ENCODE measurements at regions not wholly inside any gene's neighbourhood (a gene's known extent, or its start where the extent isn't known, plus 50 kb on each side); places are given as distances from the start of the nearest gene placed in this dataset.

- Histone ChIP-seq H3K27ac (peak overlapping the region; percentile 56 to 89 (median 69)), H3K4me1 (peaks cover 25 to 34% of the 10 kb centered on the region in 2 donors), H3K36me3 (no peaks in the 10 kb centered on the region), H3K27me3 (no peaks in the 10 kb centered on the region), H3K9me3 (no peaks in the 10 kb centered on the region), H3K4me3 (replicated peaks in 1 of 3) (peak overlapping the region in 1 of 3 donors; percentile 18)
- WGBS, 2 donors: 29 to 34% methylated on average over 15 of the region's 15 CpGs
- peak in 1 of 2 donors; percentile 42 for TF ChIP-seq POLR2A (IDR thresholded peaks at IDR 0.05)
- TF ChIP-seq, protein P1, sequence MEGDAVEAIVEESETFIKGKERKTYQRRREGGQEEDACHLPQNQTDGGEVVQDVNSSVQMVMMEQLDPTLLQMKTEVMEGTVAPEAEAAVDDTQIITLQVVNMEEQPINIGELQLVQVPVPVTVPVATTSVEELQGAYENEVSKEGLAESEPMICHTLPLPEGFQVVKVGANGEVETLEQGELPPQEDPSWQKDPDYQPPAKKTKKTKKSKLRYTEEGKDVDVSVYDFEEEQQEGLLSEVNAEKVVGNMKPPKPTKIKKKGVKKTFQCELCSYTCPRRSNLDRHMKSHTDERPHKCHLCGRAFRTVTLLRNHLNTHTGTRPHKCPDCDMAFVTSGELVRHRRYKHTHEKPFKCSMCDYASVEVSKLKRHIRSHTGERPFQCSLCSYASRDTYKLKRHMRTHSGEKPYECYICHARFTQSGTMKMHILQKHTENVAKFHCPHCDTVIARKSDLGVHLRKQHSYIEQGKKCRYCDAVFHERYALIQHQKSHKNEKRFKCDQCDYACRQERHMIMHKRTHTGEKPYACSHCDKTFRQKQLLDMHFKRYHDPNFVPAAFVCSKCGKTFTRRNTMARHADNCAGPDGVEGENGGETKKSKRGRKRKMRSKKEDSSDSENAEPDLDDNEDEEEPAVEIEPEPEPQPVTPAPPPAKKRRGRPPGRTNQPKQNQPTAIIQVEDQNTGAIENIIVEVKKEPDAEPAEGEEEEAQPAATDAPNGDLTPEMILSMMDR (IDR thresholded peaks at IDR 0.05): peak in 1 of 6 experiments; percentile 10
- DNase-seq: peak; percentile 53 to 62
- intact Hi-C loops (cut with DNase I): no loop called here
Measured at GRCh38 chr21:16279731-16280581, 550.2 kb downstream of the USP25 start.

DNA sequence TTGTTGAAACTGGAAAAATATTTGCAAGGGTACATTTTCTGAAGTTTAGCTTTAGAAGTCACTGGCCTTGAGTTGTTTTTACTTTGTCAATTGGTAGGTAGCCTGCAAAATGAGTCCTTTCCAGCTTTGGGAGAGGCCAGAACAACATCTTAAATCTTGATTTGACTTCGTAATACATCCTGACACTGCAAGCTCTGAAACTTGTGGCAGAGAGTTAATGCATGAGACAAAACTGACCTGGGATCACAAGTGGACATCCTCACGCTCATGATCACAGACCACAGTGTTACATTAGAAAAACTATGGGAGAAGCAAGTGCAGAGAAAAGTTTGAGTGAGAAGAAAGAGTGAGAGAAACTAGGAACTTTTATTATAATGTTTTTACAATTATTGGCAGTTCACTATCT is 550.9 kb downstream of the USP25 start:
- 29 to 45% methylated on average over 2 of the region's 2 CpGs for WGBS, 2 donors

GRCh38 chr21:16283516-16283915 is 553.7 kb downstream of the USP25 start:
- H3K27ac ChIP-seq: peak overlapping the region in 1 of 3 donors; percentile 89
- H3K4me3 ChIP-seq (replicated peaks in 1 of 3): no peak overlapping the region
- intact Hi-C loops (cut with DNase I): no loop called here
- WGBS, 2 donors: 90 to 97% methylated on average over 2 of the region's 2 CpGs
- DNase-seq: no peak
- no peaks in the 10 kb centered on the region for H3K36me3 ChIP-seq
- H3K27me3 ChIP-seq: no peaks in the 10 kb centered on the region
- no peak for TF ChIP-seq POLR2A (IDR thresholded peaks at IDR 0.05)
- TF ChIP-seq, protein P1 (IDR thresholded peaks at IDR 0.05): no peak
- H3K4me1 ChIP-seq: peaks cover 53 to 58% of the 10 kb centered on the region in 2 donors
- no peaks in the 10 kb centered on the region for H3K9me3 ChIP-seq

More for the DNA sequence above, 550.9 kb downstream of the USP25 start:
- H3K4me3 ChIP-seq (replicated peaks in 1 of 3): peak overlapping the region in 1 of 3 donors; percentile 18
- intact Hi-C loops (cut with DNase I): no loop called here
- H3K36me3 ChIP-seq: no peaks in the 10 kb centered on the region
- H3K27me3 ChIP-seq: no peaks in the 10 kb centered on the region
- peaks cover 32 to 39% of the 10 kb centered on the region in 2 donors for H3K4me1 ChIP-seq
- no peaks in the 10 kb centered on the region for H3K9me3 ChIP-seq
- no peak for DNase-seq
- TF ChIP-seq POLR2A (IDR thresholded peaks at IDR 0.05): no peak
- TF ChIP-seq, protein P1 (IDR thresholded peaks at IDR 0.05): no peak
- peak overlapping the region; percentile 56 to 89 (median 69) for H3K27ac ChIP-seq

GRCh38 chr21:16285605-16286126 is 555.9 kb downstream of the USP25 start:
- Histone ChIP-seq H3K4me3 (replicated peaks in 1 of 3) (no peak overlapping the region), H3K9me3 (no peaks in the 10 kb centered on the region), H3K4me1 (peaks cover 53 to 56% of the 10 kb centered on the region in 2 donors), H3K27ac (peak overlapping the region in 2 of 3 donors; percentile 22 to 65), H3K27me3 (no peaks in the 10 kb centered on the region), H3K36me3 (no peaks in the 10 kb centered on the region)
- WGBS, 2 donors: 13 to 28% methylated on average over 5 of the region's 5 CpGs
- peak; percentile 29 to 34 for DNase-seq
- intact Hi-C loops (cut with DNase I): no loop called here
- TF ChIP-seq, protein P1 (IDR thresholded peaks at IDR 0.05): no peak
- TF ChIP-seq POLR2A (IDR thresholded peaks at IDR 0.05): no peak

DNA sequence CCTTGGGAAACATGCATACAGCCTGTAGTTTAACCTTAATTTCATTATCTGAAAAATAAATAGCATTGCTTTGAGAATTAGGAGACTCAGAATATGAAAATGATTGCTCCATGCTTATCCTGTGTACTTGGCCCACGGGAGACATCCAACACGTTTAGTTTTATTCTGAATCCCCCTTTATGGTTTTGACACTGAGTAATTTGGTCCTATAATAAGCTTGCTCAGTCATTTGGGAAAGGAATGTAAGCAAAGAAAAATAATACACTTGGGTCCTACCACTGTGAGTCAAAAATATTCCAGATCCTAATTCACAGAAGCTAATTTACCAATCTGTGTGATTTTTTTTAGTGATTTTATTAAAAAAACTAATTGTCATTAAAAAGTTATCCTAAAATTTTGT is 557.3 kb downstream of the USP25 start:
- no peak for TF ChIP-seq POLR2A (IDR thresholded peaks at IDR 0.05)
- TF ChIP-seq, protein P1 (IDR thresholded peaks at IDR 0.05): no peak
- Histone ChIP-seq H3K9me3 (no peaks in the 10 kb centered on the region), H3K4me1 (peaks cover 45 to 51% of the 10 kb centered on the region in 2 donors), H3K27ac (peak overlapping the region in 2 of 3 donors; percentile 22 to 69), H3K27me3 (no peaks in the 10 kb centered on the region), H3K4me3 (replicated peaks in 1 of 3) (no peak overlapping the region), H3K36me3 (no peaks in the 10 kb centered on the region)
- intact Hi-C loops (cut with DNase I): no loop called here
- 24 to 29% methylated on average over 2 of the region's 2 CpGs for WGBS, 2 donors
- no peak for DNase-seq
